C4-2B (cell line): ENCODE measurements at regions not wholly inside any gene's neighbourhood (a gene's known extent, or its start where the extent isn't known, plus 50 kb on each side); places are given as distances from the start of the nearest gene placed in this dataset.

Experiments used
- H3K27ac ChIP-seq: fragments of 450-650 bp; 2 replicates; pipeline ENCODE4 v1.5.1; 2017
- ZFX ChIP-seq: fragments of 450-650 bp; IDR thresholded peaks from 2 replicates; pipeline ENCODE4 v1.6.1; 2017
- TF ChIP-seq, protein P1 (sequence below): fragments of 450-650 bp; conservative IDR thresholded peaks from 2 replicates; pipeline ENCODE4 v1.5.1; 2017; ENCODE audit warnings: mild to moderate bottlenecking

DNA sequence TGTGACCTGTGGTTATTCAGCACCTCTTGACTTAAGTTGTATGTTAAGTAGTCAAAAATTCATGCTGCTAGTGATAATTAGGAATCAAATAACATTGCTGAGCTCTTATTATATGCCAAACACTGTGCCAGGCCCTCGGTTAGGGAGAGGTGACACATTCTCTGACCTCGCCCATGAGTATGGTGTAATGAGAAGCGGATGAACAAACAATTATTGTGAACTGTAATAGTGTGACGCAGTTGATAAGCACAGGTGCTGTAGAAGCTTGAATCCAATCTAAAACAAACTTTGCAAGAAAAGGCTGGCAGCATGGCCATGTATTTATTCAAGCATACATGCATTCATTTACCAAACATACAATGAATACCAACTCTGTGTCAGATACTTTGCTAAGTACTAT, 303.5 kb upstream of the HS3ST1 start:
- no peak overlapping the region for H3K27ac ChIP-seq
- TF ChIP-seq ZFX, result no peak

DNA sequence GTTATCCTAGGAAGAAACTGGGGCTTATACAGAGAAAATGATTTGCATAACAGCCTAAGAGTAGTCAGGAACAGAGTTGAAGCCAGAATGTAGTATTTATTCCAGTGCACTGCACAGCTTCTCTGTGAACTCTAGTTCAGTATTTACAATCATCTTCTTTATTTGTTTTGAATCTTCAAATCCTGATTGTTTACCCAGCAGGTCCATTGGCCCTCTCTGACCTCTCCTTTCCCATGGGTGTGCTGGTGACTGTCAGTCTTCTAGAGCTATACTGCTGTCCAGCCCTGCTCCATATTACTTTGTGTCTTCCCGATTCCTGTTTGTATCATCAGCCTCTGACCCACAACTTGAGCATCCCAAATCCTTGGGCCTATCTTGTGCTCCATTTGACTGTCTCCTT, 301.9 kb upstream of the HS3ST1 start:
- TF ChIP-seq, protein P1, sequence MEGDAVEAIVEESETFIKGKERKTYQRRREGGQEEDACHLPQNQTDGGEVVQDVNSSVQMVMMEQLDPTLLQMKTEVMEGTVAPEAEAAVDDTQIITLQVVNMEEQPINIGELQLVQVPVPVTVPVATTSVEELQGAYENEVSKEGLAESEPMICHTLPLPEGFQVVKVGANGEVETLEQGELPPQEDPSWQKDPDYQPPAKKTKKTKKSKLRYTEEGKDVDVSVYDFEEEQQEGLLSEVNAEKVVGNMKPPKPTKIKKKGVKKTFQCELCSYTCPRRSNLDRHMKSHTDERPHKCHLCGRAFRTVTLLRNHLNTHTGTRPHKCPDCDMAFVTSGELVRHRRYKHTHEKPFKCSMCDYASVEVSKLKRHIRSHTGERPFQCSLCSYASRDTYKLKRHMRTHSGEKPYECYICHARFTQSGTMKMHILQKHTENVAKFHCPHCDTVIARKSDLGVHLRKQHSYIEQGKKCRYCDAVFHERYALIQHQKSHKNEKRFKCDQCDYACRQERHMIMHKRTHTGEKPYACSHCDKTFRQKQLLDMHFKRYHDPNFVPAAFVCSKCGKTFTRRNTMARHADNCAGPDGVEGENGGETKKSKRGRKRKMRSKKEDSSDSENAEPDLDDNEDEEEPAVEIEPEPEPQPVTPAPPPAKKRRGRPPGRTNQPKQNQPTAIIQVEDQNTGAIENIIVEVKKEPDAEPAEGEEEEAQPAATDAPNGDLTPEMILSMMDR, result no peak
- no peak for TF ChIP-seq ZFX

DNA sequence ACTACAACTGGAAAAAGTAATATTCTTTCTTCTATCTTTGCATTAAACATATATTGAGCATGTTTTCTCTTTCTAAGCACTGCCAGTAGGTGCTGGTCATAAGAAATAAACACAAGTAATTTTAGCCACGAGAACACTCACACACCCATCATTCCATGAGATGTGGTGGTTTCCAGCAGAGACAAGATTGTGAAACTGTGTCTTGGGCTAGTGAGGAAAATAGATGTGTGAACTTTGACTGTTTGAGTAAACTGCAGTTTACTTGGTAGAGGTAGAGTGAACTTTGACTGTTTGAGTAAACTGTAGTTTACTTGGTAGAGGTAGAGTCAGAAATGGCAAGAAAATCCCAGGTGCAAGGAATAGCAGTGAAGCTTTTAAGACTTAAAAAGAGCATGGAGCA, 300.9 kb upstream of the HS3ST1 start:
- TF ChIP-seq ZFX, result no peak
- TF ChIP-seq, protein P1, result no peak
- H3K27ac ChIP-seq, result no peak overlapping the region

More for the DNA sequence above, 301.9 kb upstream of the HS3ST1 start:
- no peak overlapping the region for H3K27ac ChIP-seq

DNA sequence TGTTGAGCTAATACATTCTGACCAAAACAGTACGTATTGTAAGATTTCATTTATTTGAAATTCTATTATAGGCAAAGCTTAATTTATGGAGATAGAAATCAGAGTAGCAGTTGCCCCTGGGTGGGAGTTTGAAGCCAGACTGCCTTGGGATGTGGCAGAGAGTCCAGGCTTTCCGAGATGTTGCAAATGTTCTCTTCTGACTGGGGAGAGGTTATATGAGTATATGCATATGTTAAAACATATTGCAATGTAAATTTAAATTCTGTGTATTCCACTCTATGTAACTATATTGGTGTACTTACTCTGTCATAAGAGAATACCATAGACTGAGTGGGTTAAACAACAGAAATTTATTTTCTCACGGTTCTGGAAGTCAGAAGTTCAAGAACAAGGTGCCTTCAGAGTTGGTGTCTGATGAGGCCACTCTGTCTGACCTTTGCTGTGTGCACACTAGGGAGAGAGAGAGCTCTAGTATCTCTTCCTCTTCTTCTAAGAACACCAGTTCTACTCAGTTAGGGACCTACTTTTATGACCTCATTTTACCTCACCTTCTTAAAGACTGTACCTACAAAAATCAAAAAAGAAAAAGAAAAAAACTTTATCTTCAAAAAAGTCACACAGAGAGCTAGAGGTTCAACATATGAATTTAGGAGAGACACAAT, 299.3 kb upstream of the HS3ST1 start:
- TF ChIP-seq, protein P1, result no peak
- no peak for TF ChIP-seq ZFX
- H3K27ac ChIP-seq, result no peak overlapping the region

DNA sequence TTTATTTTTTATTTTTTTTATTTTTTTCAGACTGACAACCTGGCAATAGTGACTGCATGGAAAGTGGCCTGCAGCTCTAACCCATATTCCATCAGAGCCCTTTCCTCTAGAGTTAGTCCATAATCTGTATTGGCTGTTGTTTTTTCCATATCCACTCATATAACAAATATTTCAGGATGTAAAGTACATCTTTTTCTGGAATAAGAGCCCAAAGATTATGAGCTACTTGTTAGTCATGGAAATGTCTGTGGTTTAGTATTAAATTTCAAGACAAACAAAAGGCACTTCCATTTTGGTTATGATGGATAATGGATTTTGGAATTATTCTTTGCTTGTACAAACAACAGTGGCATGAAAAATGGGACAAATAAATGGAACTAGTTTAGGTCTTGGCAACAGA, 296.0 kb upstream of the HS3ST1 start:
- no peak overlapping the region for H3K27ac ChIP-seq

DNA sequence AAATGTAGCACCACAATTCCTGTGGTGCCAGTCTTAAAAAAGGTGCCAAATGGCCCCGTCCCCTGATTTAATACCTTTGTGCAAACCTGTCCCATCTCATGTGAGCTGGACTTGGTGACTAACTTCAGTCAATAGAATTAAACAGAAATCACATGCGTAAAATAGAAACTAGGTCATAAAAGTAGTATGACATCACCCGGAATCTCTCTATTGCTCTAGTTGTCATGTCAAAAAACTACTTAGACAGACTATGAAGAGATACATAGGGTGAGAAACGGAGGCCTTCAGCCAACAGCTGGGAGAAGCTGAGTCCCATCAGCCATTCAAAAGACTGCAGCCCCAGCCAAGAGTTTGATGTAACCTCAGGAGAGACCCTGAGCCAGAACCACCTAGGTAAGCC, 293.5 kb upstream of the HS3ST1 start:
- H3K27ac ChIP-seq, result no peak overlapping the region
- TF ChIP-seq, protein P1, result no peak
- TF ChIP-seq ZFX, result no peak

More for the DNA sequence above, 296.0 kb upstream of the HS3ST1 start:
- no peak for TF ChIP-seq ZFX
- TF ChIP-seq, protein P1, result no peak

DNA sequence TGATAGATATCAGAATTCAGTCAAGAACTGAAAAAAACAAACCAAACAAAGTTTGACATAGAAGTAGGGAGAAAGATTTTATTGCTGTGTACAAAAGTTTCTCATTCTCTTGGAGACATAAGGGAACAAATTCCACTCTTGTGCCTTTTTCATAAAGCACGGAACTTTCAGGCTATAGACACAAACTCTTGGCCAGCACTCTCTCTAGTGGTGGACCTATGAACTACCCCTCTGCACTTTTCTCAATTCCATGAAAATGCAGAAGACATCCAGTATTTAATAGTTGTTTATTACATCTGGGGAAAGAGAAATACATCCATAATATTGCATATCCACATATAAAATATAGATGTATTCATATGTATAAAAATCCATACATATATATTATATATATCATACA, 291.6 kb upstream of the HS3ST1 start:
- no peak overlapping the region for H3K27ac ChIP-seq
- TF ChIP-seq, protein P1, result peak; percentile 73
- no peak for TF ChIP-seq ZFX

DNA sequence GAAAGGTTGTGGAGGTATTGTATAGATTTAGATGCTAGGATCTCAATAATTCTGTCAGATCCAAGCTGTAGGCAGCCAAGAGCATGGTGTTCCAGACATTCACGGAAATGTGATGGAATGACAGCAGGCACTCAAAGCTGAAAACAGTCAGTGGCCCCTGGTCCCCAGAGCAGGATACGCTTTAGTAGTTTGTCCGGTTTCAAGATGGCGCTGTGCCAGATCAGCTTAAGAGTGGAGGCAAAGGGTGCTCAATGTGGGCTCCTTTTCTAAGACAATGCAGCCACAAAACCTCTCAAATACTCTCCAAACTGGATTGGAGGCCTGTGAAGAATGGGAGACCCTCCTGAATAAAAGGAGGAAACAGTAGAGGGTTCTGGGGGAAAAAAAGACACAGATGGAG, 291.2 kb upstream of the HS3ST1 start:
- TF ChIP-seq, protein P1, result no peak
- TF ChIP-seq ZFX, result no peak

More for the DNA sequence above, 291.2 kb upstream of the HS3ST1 start:
- no peak overlapping the region for H3K27ac ChIP-seq
